Glutamatergic neuron (in vitro differentiated cells): ENCODE measurements at regions not wholly inside any gene's neighbourhood (a gene's known extent, or its start where the extent isn't known, plus 50 kb on each side); places are given as distances from the start of the nearest gene placed in this dataset.

Experiments
- DNase-seq: peaks from one replicate; pipeline ENCODE4 v3.0.0; 2022
- H3K27ac Mint-ChIP-seq: one replicate; pipeline ENCODE4 v1.8.0; 2020; ENCODE audit warnings: mild to moderate bottlenecking, mixed read lengths, inconsistent platforms; ENCODE audit not compliant: unreplicated experiment
- H3K27me3 Mint-ChIP-seq: one replicate; pipeline ENCODE4 v1.8.0; 2020; ENCODE audit warnings: mild to moderate bottlenecking, moderate library complexity, mixed read lengths, inconsistent platforms; ENCODE audit not compliant: unreplicated experiment
- H3K36me3 Mint-ChIP-seq: one replicate; pipeline ENCODE4 v1.8.0; 2020; ENCODE audit warnings: mild to moderate bottlenecking, mixed read lengths, inconsistent platforms; ENCODE audit not compliant: unreplicated experiment
- H3K4me1 Mint-ChIP-seq: one replicate; pipeline ENCODE4 v1.8.0; 2020; ENCODE audit warnings: mild to moderate bottlenecking, low read depth, mixed read lengths, inconsistent platforms; ENCODE audit not compliant: unreplicated experiment
- H3K4me3 Mint-ChIP-seq: one replicate; pipeline ENCODE4 v1.8.0; 2020; ENCODE audit warnings: mild to moderate bottlenecking, mixed read lengths, inconsistent platforms; ENCODE audit not compliant: unreplicated experiment
- H3K9me3 Mint-ChIP-seq: one replicate; pipeline ENCODE4 v1.8.0; 2020; ENCODE audit warnings: mild to moderate bottlenecking, moderate library complexity, mixed read lengths, inconsistent platforms; ENCODE audit not compliant: unreplicated experiment
- TF ChIP-seq, protein P1 (sequence below): fragments of 200-600 bp; sonication (generic); IDR thresholded peaks from one replicate; pipeline ENCODE4 v1.5.0; 2021; ENCODE audit not compliant: partially characterized antibody, unreplicated experiment

DNA sequence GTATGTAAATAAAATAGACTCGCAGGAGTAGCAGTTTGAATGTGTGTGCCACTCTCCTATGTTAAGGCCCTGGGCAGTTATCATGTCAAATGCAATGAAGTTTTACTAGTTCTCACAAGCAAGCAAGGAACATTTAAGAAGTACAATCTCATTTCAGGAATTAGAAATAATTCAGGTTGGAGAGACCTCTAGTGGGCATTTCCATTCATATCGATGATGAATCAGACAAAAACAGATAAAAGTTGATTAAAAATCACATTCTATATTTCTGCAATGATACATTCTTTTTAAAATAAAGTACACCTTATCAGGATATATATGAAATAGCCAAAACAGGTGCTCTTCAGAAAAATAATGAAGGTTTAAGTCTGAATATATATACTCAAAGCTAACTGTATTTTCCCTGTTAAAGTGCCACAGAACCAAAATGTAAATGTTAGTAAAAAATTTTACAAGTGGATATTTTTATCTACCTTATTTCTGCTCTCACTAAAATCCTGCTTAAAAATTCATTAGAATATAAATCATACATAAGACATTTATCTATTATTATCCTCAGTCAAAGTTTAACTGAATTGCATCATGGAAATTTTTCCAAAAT lies 492.4 kb upstream of the FRG2C start:
- H3K27ac Mint-ChIP-seq: no peak overlapping the region
- TF ChIP-seq, protein P1, sequence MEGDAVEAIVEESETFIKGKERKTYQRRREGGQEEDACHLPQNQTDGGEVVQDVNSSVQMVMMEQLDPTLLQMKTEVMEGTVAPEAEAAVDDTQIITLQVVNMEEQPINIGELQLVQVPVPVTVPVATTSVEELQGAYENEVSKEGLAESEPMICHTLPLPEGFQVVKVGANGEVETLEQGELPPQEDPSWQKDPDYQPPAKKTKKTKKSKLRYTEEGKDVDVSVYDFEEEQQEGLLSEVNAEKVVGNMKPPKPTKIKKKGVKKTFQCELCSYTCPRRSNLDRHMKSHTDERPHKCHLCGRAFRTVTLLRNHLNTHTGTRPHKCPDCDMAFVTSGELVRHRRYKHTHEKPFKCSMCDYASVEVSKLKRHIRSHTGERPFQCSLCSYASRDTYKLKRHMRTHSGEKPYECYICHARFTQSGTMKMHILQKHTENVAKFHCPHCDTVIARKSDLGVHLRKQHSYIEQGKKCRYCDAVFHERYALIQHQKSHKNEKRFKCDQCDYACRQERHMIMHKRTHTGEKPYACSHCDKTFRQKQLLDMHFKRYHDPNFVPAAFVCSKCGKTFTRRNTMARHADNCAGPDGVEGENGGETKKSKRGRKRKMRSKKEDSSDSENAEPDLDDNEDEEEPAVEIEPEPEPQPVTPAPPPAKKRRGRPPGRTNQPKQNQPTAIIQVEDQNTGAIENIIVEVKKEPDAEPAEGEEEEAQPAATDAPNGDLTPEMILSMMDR: peak; percentile 28
- H3K4me1 Mint-ChIP-seq: peaks cover 9% of the 10 kb centered on the region
- no peaks in the 10 kb centered on the region for H3K36me3 Mint-ChIP-seq
- H3K27me3 Mint-ChIP-seq: no peaks in the 10 kb centered on the region
- no peaks in the 10 kb centered on the region for H3K9me3 Mint-ChIP-seq
- DNase-seq: no peak
- no peak overlapping the region for H3K4me3 Mint-ChIP-seq

DNA sequence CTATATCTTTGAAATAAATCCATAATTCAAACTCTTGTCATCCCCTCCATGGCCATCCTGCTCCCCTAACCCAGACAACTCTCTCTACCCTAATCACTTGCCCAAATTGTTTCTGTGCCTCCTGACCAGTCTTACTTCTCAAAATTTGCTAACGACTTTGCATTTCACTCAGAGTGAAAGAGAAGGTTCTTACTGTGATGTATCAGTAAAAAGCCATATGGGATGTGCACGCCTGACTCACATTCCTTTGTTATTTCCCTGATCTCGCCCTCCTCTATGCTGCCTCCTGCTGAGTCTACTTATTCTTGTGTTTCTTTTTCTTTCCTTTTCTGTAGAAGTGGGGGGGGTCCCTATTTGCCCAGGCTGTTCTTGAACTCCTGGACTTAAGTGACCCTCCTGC lies 487.2 kb upstream of the FRG2C start:
- peaks cover 11% of the 10 kb centered on the region for H3K4me1 Mint-ChIP-seq
- H3K27me3 Mint-ChIP-seq: no peaks in the 10 kb centered on the region
- TF ChIP-seq, protein P1: no peak
- H3K9me3 Mint-ChIP-seq: no peaks in the 10 kb centered on the region
- no peak overlapping the region for H3K4me3 Mint-ChIP-seq
- no peak for DNase-seq
- no peak overlapping the region for H3K27ac Mint-ChIP-seq
- H3K36me3 Mint-ChIP-seq: no peaks in the 10 kb centered on the region

DNA sequence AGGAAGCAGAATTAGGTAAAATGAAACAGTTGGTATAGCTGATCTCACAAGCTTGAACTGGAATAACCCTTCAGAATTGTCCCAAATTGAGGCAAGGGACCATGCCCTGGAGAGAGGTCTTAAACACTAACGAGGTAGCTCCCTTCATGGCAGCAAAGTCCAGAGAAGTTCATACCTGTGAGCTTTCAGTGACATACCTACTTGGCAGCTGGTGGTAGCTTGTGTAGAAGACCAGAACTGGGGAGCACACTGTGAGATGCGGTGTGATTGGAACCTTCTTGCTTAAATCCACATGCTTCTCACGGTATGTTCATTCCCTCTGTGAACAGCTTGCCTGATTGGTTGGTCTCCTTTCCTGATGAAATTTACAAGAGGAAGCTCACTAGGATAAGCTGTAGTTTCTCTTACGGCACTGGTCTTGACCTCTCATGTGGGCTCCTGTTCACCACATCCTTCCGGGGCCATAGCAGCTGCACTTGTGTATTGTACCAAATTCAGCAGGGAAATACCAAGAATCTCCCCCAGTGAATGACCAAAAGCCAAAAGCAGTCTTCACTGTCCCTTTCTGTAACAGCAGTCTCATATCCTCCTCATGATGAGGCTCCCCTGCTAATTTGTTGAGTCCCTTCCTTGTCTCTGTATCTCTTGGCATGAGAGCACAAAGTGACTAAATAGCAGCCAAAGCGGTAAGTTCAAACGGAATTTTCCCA lies 483.7 kb upstream of the FRG2C start:
- H3K36me3 Mint-ChIP-seq: no peaks in the 10 kb centered on the region
- no peak for DNase-seq
- H3K9me3 Mint-ChIP-seq: no peaks in the 10 kb centered on the region
- H3K4me1 Mint-ChIP-seq: peaks cover 3% of the 10 kb centered on the region
- TF ChIP-seq, protein P1: no peak
- H3K27ac Mint-ChIP-seq: no peak overlapping the region
- H3K27me3 Mint-ChIP-seq: no peaks in the 10 kb centered on the region
- no peak overlapping the region for H3K4me3 Mint-ChIP-seq

DNA sequence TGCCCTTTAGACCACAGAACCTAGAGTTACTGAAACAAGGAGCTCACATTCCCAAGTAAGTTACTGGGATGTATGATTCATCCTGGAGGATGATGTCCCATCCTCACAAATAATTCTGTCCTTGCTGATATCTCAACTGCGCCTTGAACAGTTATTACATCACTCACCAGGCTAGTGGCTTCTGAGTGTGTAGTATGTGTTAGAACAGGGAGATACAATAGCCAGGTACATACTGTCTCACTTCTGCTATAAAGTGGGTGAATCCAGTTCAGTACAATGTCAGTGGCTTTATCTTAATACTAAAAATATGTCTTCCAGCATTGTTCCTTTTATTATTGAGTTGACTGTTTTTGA lies 483.2 kb upstream of the FRG2C start:
- Mint-ChIP-seq H3K36me3 (no peaks in the 10 kb centered on the region), H3K4me1 (peaks cover 3% of the 10 kb centered on the region), H3K4me3 (no peak overlapping the region), H3K27ac (no peak overlapping the region), H3K9me3 (no peaks in the 10 kb centered on the region), H3K27me3 (no peaks in the 10 kb centered on the region)
- DNase-seq: no peak
- TF ChIP-seq, protein P1: no peak

DNA sequence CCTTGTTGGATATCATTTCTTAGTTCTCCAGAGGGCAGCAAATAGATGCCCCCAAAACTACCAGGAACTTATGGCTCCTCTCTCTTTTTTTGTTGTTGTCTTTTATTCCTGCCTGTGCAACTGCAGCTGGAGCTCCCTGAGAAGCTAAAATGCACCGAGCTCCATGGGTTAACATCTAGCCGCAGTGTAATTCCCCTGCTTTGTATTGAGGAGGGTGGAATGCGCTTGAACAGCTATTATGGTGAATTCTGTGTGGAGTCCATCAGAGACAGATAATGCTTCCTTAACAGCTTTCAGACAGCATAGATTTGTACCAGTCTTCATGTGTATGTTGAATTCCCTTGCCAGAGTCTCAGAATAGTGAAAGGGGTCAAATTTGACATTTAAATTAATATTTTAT lies 475.2 kb upstream of the FRG2C start:
- Mint-ChIP-seq H3K9me3 (no peaks in the 10 kb centered on the region), H3K36me3 (no peaks in the 10 kb centered on the region), H3K4me3 (no peak overlapping the region), H3K4me1 (no peaks in the 10 kb centered on the region), H3K27ac (no peak overlapping the region), H3K27me3 (no peaks in the 10 kb centered on the region)
- TF ChIP-seq, protein P1: no peak
- no peak for DNase-seq
